ENCODE measurements at regions not wholly inside any gene's neighbourhood (a gene's known extent, or its start where the extent isn't known, plus 50 kb on each side); places are given as distances from the start of the nearest gene placed in this dataset.

DNA sequence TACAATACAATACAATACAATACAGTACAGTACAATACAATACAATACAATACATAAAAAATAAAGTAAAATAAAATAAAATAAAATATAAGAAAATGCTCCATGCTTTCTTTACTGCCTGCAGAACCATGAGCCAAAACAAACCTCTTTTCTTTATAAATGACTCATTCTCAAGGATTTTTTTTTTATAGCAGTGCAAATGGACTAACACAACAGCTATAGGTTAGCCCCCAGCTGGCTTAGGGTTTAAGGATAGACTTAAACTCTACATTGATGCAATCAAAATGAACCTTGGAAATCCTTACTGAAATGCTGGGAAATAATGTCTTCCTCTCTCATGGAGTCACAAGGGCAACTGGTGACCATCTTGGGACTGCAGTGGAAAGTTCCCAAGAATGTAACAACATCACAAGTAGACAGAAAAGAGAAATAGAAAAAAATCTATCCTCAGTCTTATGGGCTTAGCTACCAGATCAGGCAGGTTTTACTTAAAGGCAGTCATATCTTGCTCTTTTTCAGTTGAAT, 348.9 kb downstream of the ARL4A start:
- peak; percentile 36 for DNase-seq (ENCODE audit: low read depth)
- no peak overlapping the region for H3K4me3 ChIP-seq (ENCODE audit: low read depth, low read length)
- no peak for TF ChIP-seq CTCF (IDR thresholded peaks at IDR 0.05; ENCODE audit: insufficient read depth, low read depth, low read length)

GRCh38 chr7:13037216-13037615, 349.8 kb downstream of the ARL4A start:
- DNase-seq (ENCODE audit: low read depth), result peak; percentile 85
- TF ChIP-seq CTCF (IDR thresholded peaks at IDR 0.05; ENCODE audit: insufficient read depth, low read depth, low read length), result no peak
- no peak overlapping the region for H3K4me3 ChIP-seq (ENCODE audit: low read depth, low read length)

DNA sequence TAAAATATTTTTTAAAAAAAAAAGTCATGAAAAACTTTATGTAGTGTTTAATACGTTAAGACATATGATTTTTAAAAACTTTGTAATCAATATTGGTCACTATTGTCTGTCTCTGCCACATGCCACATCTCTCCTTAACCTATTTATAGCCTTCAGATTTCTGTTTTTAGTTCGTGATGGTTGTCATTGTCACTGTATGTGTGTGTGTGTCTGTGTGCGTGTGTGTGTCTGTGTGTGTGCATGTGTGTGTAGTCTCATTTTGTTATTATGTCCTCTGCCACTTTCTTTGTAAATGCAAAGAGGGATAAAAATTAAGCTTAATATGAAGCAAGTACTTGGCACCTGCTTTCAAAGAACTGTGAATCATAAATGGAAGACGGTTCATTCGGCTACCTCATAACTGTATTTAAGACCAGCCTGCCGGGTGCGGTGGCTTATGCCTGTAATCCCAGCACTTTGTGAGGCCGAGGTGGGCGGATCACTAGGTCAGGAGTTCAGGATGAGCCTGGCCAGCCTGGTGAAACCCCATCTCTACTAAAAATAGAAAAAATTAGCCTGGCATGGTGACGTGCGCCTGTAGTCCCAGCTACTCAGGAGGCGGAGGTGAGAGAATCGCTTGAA, 354.0 kb downstream of the ARL4A start:
- no peak for TF ChIP-seq CTCF (IDR thresholded peaks at IDR 0.05; ENCODE audit: insufficient read depth, low read depth, low read length)
- DNase-seq (ENCODE audit: low read depth), result peak; percentile 58

DNA sequence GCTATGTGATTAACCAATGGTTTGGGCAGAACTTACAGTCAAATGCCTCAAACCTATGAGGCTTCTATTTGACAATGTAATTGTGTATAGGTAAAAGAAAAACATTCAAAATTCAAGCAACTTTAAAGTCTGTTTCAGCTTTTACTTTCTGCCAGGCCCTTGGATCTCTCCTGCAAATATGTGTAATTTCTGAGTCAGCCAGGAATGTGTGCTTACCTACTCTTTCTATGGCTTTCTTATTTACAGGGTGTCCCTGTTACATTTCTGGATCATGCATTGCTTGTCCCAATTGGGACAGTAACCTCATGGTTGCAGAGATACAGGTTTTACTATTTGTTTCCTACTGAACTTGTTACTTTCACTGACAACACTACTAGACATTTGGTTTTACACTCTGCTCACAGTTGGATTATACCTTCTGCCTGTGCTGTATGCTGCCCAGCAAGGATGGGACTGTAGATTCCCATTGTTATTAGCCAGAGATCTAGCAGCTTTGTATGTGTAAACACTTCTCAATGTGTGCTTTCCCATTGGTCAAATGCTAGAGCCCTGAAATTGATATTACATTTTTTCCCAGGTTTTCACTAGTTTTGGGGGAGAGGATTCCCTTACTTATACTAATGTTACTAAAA, 355.3 kb downstream of the ARL4A start:
- no peak for TF ChIP-seq CTCF (IDR thresholded peaks at IDR 0.05; ENCODE audit: insufficient read depth, low read depth, low read length)
- no peak for DNase-seq (ENCODE audit: low read depth)
- no peak overlapping the region for H3K4me3 ChIP-seq (ENCODE audit: low read depth, low read length)

More for the DNA sequence above, 354.0 kb downstream of the ARL4A start:
- H3K4me3 ChIP-seq (ENCODE audit: low read depth, low read length), result no peak overlapping the region

- TF ChIP-seq CTCF (IDR thresholded peaks at IDR 0.05; ENCODE audit: insufficient read depth, low read depth, low read length), result no peak
- peak; percentile 43 for DNase-seq (ENCODE audit: low read depth)
- no peak overlapping the region for H3K4me3 ChIP-seq (ENCODE audit: low read depth, low read length)
These were observed 356.9 kb downstream of the ARL4A start for GRCh38 chr7:13044309-13044708.

DNA sequence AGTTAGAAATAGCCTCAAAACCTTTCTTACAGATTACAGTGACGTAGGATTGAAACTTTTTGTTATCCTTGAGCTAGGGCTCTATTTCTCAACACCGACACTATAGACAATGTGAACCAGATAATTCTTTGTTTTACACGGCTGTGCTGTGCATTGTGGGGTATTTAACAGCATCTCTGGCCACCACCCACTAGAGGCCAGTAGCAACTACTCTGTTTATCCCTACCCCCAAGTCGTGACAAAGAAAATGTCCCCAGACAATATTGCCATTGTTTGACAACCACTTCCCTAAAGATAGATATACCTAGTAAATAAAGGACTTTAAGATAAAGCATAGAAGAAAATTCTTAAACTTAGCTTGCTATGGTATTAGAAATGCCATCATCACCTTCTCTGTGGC, 359.6 kb downstream of the ARL4A start:
- no peak for TF ChIP-seq CTCF (IDR thresholded peaks at IDR 0.05; ENCODE audit: insufficient read depth, low read depth, low read length)
- no peak for DNase-seq (ENCODE audit: low read depth)
- no peak overlapping the region for H3K4me3 ChIP-seq (ENCODE audit: low read depth, low read length)
